ENCODE measurements at regions not wholly inside any gene's neighbourhood (a gene's known extent, or its start where the extent isn't known, plus 50 kb on each side); places are given as distances from the start of the nearest gene placed in this dataset.
"Not testable (repeated sequence)": the region's sequence is repeated elsewhere in the genome, so short reads cannot be mapped to it uniquely, and the experiment has no call there.

- Mint-ChIP-seq H3K4me1 (no peaks in the 10 kb centered on the region), H3K4me3 (no peak overlapping the region), H3K27me3 (peaks cover 4% of the 10 kb centered on the region), H3K9me3 (no peaks in the 10 kb centered on the region), H3K27ac (no peak overlapping the region), H3K36me3 (ENCODE audit: low read depth) (no peaks in the 10 kb centered on the region)
- ATAC-seq (replicated peaks) = no peak
Observed at GRCh38 chr18:78826631-78827030, 153.0 kb upstream of the SALL3 start.

GRCh38 chr18:78827141-78827540 lies 152.5 kb upstream of the SALL3 start:
- no peak overlapping the region for H3K27ac Mint-ChIP-seq
- no peak for ATAC-seq (replicated peaks)

DNA sequence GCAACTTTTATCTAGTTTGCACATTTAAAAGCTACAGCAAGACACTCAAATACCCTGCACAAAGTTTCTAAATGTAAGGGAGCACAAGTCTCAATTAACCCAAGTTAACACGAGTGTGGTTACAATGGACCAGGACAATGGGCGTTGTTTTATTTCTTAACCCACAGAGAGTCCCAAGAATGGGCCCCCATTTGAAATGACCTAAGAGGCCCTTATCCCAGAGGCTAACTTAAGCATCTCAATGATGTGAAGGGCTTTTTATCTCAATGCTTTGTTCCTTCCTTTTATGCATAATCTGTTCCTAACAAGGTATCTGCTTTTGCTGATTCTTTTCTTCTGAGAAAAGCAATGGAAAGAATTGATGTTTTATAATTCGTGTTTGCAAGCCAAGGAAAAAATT lies 151.5 kb upstream of the SALL3 start:
- ATAC-seq (replicated peaks) = no peak
- Mint-ChIP-seq H3K36me3 (ENCODE audit: low read depth) (no peaks in the 10 kb centered on the region), H3K4me1 (no peaks in the 10 kb centered on the region), H3K27me3 (peaks cover 8% of the 10 kb centered on the region), H3K9me3 (no peaks in the 10 kb centered on the region), H3K4me3 (no peak overlapping the region), H3K27ac (no peak overlapping the region)

More at GRCh38 chr18:78827141-78827540, 152.5 kb upstream of the SALL3 start:
- no peaks in the 10 kb centered on the region for H3K4me1 Mint-ChIP-seq
- H3K4me3 Mint-ChIP-seq = no peak overlapping the region
- H3K27me3 Mint-ChIP-seq = peaks cover 4% of the 10 kb centered on the region
- no peaks in the 10 kb centered on the region for H3K36me3 Mint-ChIP-seq (ENCODE audit: low read depth)
- no peaks in the 10 kb centered on the region for H3K9me3 Mint-ChIP-seq

GRCh38 chr18:78829026-78829425 lies 150.6 kb upstream of the SALL3 start:
- H3K36me3 Mint-ChIP-seq (ENCODE audit: low read depth); H3K9me3 Mint-ChIP-seq; H3K27ac Mint-ChIP-seq; H3K4me3 Mint-ChIP-seq; H3K27me3 Mint-ChIP-seq; ATAC-seq (replicated peaks); H3K4me1 Mint-ChIP-seq: not testable (repeated sequence)

DNA sequence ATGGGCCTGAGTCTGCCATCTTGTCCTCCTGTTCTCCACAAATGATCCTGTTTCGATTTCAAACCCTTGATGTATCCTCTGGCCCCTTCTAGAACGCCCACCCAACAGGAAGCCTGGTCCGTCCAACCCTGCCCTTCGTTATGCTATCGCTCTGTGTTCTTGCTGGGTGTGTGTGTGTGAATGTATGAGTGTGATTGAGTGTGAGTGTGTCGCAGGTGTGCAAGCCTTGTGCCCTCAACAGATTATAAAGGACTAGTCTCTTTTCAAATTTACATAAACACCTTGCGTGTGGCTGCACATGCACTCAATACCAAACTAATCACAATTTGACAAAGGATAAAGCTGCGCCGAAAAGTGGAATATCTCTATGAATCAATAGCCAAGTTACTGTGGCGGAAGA lies 149.5 kb upstream of the SALL3 start:
- no peak for ATAC-seq (replicated peaks)
- H3K27me3 Mint-ChIP-seq = peaks cover 9% of the 10 kb centered on the region
- H3K36me3 Mint-ChIP-seq (ENCODE audit: low read depth) = no peaks in the 10 kb centered on the region
- no peak overlapping the region for H3K27ac Mint-ChIP-seq
- no peak overlapping the region for H3K4me3 Mint-ChIP-seq
- H3K9me3 Mint-ChIP-seq = no peaks in the 10 kb centered on the region
- no peaks in the 10 kb centered on the region for H3K4me1 Mint-ChIP-seq

DNA sequence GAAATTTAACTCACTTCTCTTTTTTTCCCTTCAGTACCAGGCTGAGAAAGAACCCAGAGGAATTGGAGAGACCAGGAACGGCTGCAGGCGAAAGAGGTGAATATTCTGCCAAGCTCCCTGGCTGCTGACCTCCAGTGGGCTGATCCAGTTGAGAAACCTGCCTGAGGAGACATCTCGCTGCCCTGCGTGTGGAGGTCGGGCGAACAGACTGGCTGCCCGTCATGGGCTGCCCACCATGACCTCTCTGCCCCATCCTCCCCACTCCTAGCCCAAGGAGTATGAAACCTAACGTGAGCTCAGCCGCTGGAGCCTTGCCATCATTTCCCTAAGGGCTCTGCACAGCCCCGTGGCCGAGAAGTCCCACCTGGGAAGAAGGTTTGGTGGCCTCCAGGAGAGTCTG lies 148.8 kb upstream of the SALL3 start:
- no peak for ATAC-seq (replicated peaks)
- Mint-ChIP-seq H3K27me3 (peaks cover 9% of the 10 kb centered on the region), H3K4me3 (no peak overlapping the region), H3K9me3 (no peaks in the 10 kb centered on the region), H3K4me1 (no peaks in the 10 kb centered on the region), H3K27ac (no peak overlapping the region), H3K36me3 (ENCODE audit: low read depth) (no peaks in the 10 kb centered on the region)

- no peak for ATAC-seq (replicated peaks)
- no peaks in the 10 kb centered on the region for H3K9me3 Mint-ChIP-seq
- no peak overlapping the region for H3K4me3 Mint-ChIP-seq
- H3K27me3 Mint-ChIP-seq = peaks cover 9% of the 10 kb centered on the region
- H3K36me3 Mint-ChIP-seq (ENCODE audit: low read depth) = no peaks in the 10 kb centered on the region
- no peaks in the 10 kb centered on the region for H3K4me1 Mint-ChIP-seq
- H3K27ac Mint-ChIP-seq = no peak overlapping the region
Observed at GRCh38 chr18:78831603-78832002, 148.0 kb upstream of the SALL3 start.

DNA sequence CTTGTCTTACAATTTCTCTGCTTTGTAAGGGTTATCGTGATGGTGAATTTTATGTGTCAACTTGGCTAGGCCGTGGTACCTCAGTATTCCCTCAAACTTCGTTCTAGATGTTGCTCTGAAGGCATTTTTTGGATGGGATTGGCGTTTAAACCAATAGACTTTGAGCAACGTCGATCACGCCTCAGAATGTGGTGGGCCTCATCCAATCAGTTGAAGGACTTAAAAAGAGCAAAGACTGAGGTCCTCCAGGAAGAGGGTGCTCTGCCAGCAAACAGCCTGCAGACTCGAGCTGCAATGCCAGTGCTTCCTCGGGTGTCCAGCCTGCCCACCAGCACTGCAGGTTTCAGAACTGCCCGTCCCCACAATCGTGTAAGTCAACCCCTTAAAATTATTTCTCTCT lies 145.8 kb upstream of the SALL3 start:
- Mint-ChIP-seq H3K4me3 (no peak overlapping the region), H3K9me3 (no peaks in the 10 kb centered on the region)

DNA sequence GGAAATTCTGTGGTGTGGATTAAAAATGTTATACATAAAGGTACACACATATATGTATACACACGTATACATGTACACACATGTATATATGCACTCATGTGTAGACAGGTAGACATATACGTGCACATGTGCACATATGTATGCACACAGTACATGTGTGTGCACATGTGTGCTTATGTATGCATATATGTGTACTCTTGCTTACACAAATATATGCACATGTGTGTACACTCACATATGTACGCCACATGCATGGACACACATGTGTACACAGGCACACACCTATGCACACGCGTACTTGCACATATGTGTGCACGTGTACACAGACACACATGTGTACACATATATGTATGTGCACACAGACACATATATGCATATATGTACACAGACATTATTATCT lies 142.8 kb upstream of the SALL3 start:
- Mint-ChIP-seq H3K27me3 (peaks cover 9% of the 10 kb centered on the region), H3K36me3 (ENCODE audit: low read depth) (no peaks in the 10 kb centered on the region), H3K4me3 (no peak overlapping the region), H3K27ac (no peak overlapping the region), H3K9me3 (no peaks in the 10 kb centered on the region), H3K4me1 (no peaks in the 10 kb centered on the region)
- ATAC-seq (replicated peaks) = no peak

More for the DNA sequence above, 145.8 kb upstream of the SALL3 start:
- no peak overlapping the region for H3K27ac Mint-ChIP-seq
- ATAC-seq (replicated peaks) = no peak
- H3K36me3 Mint-ChIP-seq (ENCODE audit: low read depth) = no peaks in the 10 kb centered on the region
- no peaks in the 10 kb centered on the region for H3K4me1 Mint-ChIP-seq
- H3K27me3 Mint-ChIP-seq = peaks cover 9% of the 10 kb centered on the region

- Mint-ChIP-seq H3K27ac (no peak overlapping the region), H3K4me1 (no peaks in the 10 kb centered on the region), H3K36me3 (ENCODE audit: low read depth) (no peaks in the 10 kb centered on the region), H3K4me3 (no peak overlapping the region), H3K27me3 (peaks cover 9% of the 10 kb centered on the region), H3K9me3 (no peaks in the 10 kb centered on the region)
- ATAC-seq (replicated peaks) = no peak
Observed at GRCh38 chr18:78837754-78838153, 141.9 kb upstream of the SALL3 start.

GRCh38 chr18:78838183-78838582 lies 141.4 kb upstream of the SALL3 start:
- H3K4me1 Mint-ChIP-seq = no peaks in the 10 kb centered on the region
- H3K4me3 Mint-ChIP-seq = no peak overlapping the region
- no peak overlapping the region for H3K27ac Mint-ChIP-seq
- no peak for ATAC-seq (replicated peaks)
- peaks cover 4% of the 10 kb centered on the region for H3K27me3 Mint-ChIP-seq
- H3K9me3 Mint-ChIP-seq = no peaks in the 10 kb centered on the region
- no peaks in the 10 kb centered on the region for H3K36me3 Mint-ChIP-seq (ENCODE audit: low read depth)

- peaks cover 28% of the 10 kb centered on the region for H3K9me3 Mint-ChIP-seq
- no peak for ATAC-seq (replicated peaks)
- H3K27me3 Mint-ChIP-seq = peaks cover 29% of the 10 kb centered on the region
Observed at GRCh38 chr18:78849046-78849445, 130.6 kb upstream of the SALL3 start.

GRCh38 chr18:78849458-78849857 lies 130.2 kb upstream of the SALL3 start:
- Mint-ChIP-seq H3K4me1 (no peaks in the 10 kb centered on the region), H3K9me3 (peaks cover 28% of the 10 kb centered on the region)

More at GRCh38 chr18:78849046-78849445, 130.6 kb upstream of the SALL3 start:
- Mint-ChIP-seq H3K4me1 (no peaks in the 10 kb centered on the region), H3K27ac (no peak overlapping the region), H3K36me3 (ENCODE audit: low read depth) (no peaks in the 10 kb centered on the region), H3K4me3 (no peak overlapping the region)

GRCh38 chr18:78853341-78853740 lies 126.3 kb upstream of the SALL3 start:
- Mint-ChIP-seq H3K36me3 (ENCODE audit: low read depth) (no peaks in the 10 kb centered on the region), H3K27me3 (peaks cover 10% of the 10 kb centered on the region), H3K27ac (no peak overlapping the region), H3K9me3 (peaks cover 25% of the 10 kb centered on the region), H3K4me1 (no peaks in the 10 kb centered on the region), H3K4me3 (no peak overlapping the region)
- ATAC-seq (replicated peaks) = no peak

More at GRCh38 chr18:78849458-78849857, 130.2 kb upstream of the SALL3 start:
- no peak for ATAC-seq (replicated peaks)
- H3K27ac Mint-ChIP-seq = no peak overlapping the region
- peaks cover 28% of the 10 kb centered on the region for H3K27me3 Mint-ChIP-seq
- H3K4me3 Mint-ChIP-seq = no peak overlapping the region
- H3K36me3 Mint-ChIP-seq (ENCODE audit: low read depth) = no peaks in the 10 kb centered on the region

DNA sequence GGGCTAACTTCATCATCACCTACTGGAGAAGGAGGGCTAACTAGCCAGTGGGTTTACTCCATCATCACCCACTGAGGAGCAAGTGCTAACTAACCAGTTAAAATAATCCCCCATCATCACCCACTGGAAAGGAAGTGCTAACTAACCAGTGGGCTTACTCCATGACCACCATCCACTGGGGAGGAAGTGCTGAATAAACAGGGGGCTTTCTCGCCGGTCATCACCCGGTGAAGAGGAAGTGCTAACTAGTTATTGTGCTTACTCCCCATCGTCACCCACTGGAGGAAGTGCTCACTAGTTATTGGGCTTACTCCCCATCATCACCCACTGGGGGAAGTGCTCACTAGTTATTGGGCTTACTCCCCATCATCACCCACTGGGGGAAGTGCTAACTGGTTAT lies 124.4 kb upstream of the SALL3 start:
- Mint-ChIP-seq H3K4me3 (no peak overlapping the region), H3K27ac (no peak overlapping the region), H3K27me3 (peaks cover 7% of the 10 kb centered on the region), H3K4me1 (no peaks in the 10 kb centered on the region), H3K36me3 (ENCODE audit: low read depth) (no peaks in the 10 kb centered on the region), H3K9me3 (peaks cover 22% of the 10 kb centered on the region)
- no peak for ATAC-seq (replicated peaks)

All from activated T-helper 17 cell treated with anti-CD3 and anti-CD28 coated beads, Interleukin-2, amount 50 U/mL, for 72 hours (primary cell).